ENCODE measurements at regions not wholly inside any gene's neighbourhood (a gene's known extent, or its start where the extent isn't known, plus 50 kb on each side); places are given as distances from the start of the nearest gene placed in this dataset.

GRCh38 chr1:222234351-222234750 lies 313.6 kb downstream of the HHIPL2 start:
- TF ChIP-seq CTCF (IDR thresholded peaks at IDR 0.05 in 4 of 5, conservative IDR thresholded peaks at IDR 0.05 in 1 of 5) (no peak), POLR2A (IDR thresholded peaks at IDR 0.05) (no peak)
